NCI-H748 (cell line): ENCODE measurements at regions not wholly inside any gene's neighbourhood (a gene's known extent, or its start where the extent isn't known, plus 50 kb on each side); places are given as distances from the start of the nearest gene placed in this dataset.
A peak's percentile ranks its signal among the peaks of the same experiment; 100 is the strongest.

Experiments
- DNase-seq: peaks from one replicate; lab custom pipeline; 2025; ENCODE audit not compliant: unreplicated experiment; lab: John Stamatoyannopoulos, UW

DNA sequence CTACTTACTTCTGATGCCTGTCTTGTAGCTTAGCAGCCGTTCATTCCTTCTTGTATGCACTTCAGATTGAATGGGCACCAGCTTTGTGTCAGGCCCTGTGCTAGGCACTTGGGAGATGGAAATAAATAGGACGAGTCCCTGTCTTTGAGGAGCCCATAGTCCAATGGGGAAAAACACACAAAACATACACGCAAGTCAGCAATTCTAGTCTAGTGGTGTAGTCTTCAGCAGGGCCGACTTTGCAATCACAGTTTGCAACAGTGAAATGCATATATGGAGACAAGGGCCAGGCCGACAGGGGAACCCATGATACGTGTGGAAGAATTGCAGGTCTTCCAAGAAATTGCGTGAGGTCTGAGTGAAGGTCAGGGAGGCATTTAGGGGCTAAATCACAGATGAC lies 262.6 kb downstream of the MAF start:
- no peak for DNase-seq

GRCh38 chr16:79336437-79337229 lies 263.9 kb downstream of the MAF start:
- DNase-seq: no peak

GRCh38 chr16:79334127-79334526 lies 266.4 kb downstream of the MAF start:
- no peak for DNase-seq

- DNase-seq: no peak
Observed at GRCh38 chr16:79331066-79331465, 269.5 kb downstream of the MAF start.

GRCh38 chr16:79329967-79330366 lies 270.6 kb downstream of the MAF start:
- DNase-seq: no peak

- DNase-seq: no peak
Observed at GRCh38 chr16:79329166-79329521, 271.4 kb downstream of the MAF start.

GRCh38 chr16:79328402-79329165 lies 272.0 kb downstream of the MAF start:
- no peak for DNase-seq

GRCh38 chr16:79327836-79328235 lies 272.7 kb downstream of the MAF start:
- DNase-seq: no peak

GRCh38 chr16:79326549-79326948 lies 274.0 kb downstream of the MAF start:
- DNase-seq: no peak

DNA sequence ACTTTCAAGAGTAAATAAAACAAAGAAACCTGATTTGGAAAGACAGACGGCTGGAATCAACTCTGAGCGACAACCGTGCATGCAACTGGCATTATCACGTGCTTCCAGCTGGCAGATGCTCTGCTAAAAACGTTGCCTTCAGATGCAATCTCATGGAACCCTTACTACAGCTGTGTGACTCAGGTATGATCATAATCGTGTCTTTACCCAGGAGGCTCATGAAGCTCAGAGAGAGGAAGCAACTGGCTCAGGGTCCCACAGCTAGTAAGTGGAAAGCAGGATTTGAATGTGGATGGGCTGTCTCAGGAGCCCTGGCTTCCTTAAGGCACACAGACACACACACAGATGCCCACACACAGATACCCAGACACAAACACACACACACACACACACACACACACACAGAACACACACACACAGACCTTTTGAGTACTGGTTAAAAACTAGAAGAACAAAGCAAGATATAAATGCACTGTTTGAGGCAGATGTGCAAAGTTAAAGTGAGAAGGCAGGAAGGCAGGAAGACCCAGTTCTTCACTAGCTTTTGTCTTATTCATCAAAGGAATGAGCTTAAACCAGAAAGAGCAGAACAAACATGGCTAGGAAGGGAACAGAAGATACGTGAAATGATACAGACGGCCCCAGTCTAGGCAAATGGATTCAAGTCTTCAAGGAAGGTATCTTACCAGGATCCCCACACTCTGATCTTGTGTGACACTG lies 275.2 kb downstream of the MAF start:
- DNase-seq: no peak

DNA sequence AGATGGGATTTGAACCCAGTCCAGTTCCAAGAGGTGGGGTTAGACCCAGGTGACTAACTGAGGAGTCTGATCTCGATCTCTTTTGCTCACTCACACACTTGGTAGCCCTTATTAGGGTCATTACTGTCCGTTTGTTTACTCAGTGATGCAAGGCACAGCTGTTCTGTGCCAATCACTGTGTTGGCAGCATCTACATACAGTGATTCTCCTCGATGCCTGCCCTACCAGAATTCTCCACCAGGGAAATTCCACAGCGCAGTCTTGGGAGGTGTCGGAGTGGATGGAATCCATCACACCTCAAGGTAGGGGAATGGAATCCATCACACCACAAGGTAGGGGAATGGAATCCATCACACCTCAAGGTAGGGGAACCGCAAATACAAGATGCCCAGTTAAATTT lies 279.6 kb downstream of the MAF start:
- no peak for DNase-seq

DNA sequence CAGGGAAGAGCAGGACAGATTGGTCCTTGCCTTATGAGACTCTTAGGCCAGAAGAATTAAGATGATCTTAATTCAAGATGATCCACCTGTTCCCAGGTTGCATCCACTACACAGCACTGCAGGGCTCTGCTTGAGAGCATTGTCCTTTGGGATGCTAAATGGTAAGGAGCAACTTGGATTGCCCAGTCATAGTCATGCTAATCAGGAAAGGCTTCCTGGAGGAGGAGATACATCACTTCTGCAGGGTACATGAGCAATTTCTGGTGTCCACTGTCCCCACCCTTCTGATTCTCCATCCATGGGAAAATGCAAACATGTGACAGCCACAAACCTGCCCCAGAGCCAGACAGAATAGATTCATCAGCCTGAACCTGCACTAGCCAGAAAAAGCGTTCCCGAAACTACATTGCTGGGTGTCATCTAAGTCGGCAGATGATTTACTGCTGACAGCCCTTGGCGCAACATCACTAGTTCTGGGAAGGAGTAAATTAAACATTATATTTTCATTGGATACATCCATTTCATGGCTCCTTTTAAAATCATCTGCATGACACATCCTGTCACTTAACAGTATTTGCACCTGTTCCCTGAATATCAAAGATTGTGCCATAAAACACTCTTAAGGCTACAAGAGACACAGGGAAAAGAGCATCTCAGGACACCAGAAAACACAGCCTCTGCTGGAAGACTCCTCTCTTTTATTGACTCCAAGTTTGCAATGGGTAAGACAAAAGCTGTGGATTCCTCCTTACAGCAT lies 282.2 kb downstream of the MAF start:
- no peak for DNase-seq

DNA sequence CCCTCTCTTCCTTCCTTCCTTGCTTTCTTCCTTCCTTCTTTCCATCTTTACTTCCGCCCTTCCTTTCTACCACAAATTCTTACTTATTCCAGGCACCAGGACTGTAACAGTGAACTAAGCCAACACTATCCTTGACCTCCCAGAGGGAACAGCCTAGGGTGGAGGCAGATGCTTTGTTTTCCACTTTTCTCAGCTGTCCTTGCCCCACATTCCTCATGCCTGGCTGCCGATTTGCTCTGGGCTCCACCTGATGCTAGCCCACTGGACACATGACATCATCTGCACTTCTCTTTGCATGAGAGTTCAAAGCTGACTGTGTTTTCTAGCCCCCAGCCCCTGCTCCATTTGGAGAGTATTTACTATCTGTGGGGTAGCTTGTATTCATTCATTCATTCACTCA lies 283.0 kb downstream of the MAF start:
- DNase-seq: no peak

GRCh38 chr16:79317026-79317425 lies 283.5 kb downstream of the MAF start:
- no peak for DNase-seq

- DNase-seq: no peak
Observed at GRCh38 chr16:79316004-79316458, 284.5 kb downstream of the MAF start.

DNA sequence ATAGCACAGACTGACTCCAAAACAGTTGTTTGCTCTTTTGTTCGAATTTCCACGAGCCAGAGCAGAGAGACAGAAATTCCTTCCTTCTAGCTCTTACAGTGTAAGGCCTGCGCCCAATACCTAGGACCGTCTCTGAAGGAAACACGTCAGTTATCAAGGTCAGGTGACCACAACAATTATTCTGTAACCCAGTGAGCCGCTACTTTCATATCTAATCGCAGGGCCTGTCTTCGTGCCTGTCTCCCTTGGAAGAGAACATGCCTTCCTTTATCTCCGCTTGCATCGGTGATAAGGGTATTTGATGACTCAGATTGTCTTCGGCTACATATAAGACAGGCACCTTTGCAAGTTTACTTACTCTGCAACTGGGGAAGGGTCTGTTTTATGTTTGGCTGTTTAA lies 288.0 kb downstream of the MAF start:
- DNase-seq: no peak

DNA sequence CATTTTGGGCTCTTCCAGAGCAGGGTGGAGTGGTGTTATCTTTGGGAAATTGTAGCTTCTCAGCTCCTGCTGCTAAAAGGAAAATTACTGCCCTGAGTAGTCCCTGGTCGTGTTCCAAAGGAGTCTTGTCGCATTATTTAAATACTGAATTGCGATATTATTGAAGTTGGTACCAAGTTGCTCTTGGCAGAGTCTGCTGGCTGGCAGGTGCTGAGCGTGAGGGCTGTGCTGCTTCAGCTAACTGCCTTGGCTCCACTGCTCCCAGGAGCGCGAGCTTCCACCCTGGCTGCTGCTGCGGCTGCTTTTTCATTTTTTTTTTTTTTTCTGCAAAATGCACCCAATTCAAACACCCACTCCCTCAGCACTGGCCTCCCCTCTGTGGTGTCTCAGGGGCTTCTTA lies 289.8 kb downstream of the MAF start:
- DNase-seq: no peak

DNA sequence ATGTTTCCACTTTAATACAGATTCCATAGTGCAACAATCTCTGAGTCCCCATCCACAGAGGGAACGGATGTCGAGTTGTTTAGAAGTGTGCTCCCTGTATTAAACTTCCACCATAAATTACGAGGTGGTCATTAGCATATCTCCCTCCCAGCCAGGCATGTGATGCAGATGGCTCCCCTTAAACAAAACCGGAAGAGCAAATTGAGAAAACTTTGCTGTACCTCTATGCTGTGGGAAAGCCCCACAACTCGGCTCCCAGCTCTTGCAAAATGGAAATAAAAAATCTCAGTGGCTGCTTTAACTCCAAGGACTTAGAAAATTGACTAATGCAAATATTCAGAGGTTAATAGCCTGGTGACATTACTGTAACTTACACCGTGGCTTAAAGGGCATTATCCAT lies 290.9 kb downstream of the MAF start:
- DNase-seq: no peak

GRCh38 chr16:79307214-79307613 lies 293.3 kb downstream of the MAF start:
- DNase-seq: no peak

- no peak for DNase-seq
Observed at GRCh38 chr16:79305074-79305473, 295.5 kb downstream of the MAF start.

DNA sequence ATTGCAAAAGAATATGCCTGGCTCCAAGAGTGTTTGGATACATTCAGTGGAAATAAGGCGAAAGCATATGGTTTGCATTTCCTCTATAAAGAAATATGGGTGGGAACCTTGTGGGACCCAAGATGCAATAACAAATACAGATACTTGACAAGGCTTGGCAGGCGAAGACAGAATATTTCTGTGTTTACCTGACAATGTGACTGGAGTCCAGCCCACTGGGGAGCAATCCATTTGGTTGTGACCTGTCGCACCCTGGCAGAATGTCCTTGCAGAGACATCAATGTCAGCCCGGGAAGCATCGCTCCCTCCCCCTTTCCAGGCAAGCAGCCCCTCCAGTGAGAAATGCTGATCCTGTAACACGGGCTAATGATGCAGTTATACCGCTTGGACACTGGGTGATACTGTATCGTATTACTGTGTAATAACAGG lies 296.6 kb downstream of the MAF start:
- DNase-seq: peak; percentile 36
